Smooth muscle cell (in vitro differentiated cells): ENCODE measurements at regions not wholly inside any gene's neighbourhood (a gene's known extent, or its start where the extent isn't known, plus 50 kb on each side); places are given as distances from the start of the nearest gene placed in this dataset.

Experiments used
- DNase-seq: peaks from one replicate; lab custom pipeline; 2025; ENCODE audit not compliant: unreplicated experiment; lab: John Stamatoyannopoulos, UW
- H2AFZ ChIP-seq: fragments of 200-600 bp; sonication (generic); 2 replicates; pipeline ENCODE4 v1.6.0; 2016; ENCODE audit warnings: antibody characterized with exemption, low read depth, mild to moderate bottlenecking
- H3F3A ChIP-seq: fragments of 200-600 bp; sonication (generic); 2 replicates; pipeline ENCODE4 v1.6.0; 2017; ENCODE audit warnings: antibody characterized with exemption, low read depth
- H3K27ac ChIP-seq: fragments of 200-600 bp; sonication (generic); 2 replicates; pipeline ENCODE4 v1.5.1; 2016; ENCODE audit warnings: low read depth, mild to moderate bottlenecking
- H3K27me3 ChIP-seq: fragments of 200-600 bp; sonication (generic); 2 replicates; pipeline ENCODE4 v1.6.1; 2016; ENCODE audit warnings: low read depth, mild to moderate bottlenecking
- H3K36me3 ChIP-seq: fragments of 200-600 bp; sonication (generic); 2 replicates; pipeline ENCODE4 v1.5.1; 2016; ENCODE audit warnings: low read depth
- H3K4me1 ChIP-seq: fragments of 200-600 bp; sonication (generic); 2 replicates; pipeline ENCODE4 v1.5.1; 2016; ENCODE audit warnings: low read depth
- H3K4me2 ChIP-seq: fragments of 200-600 bp; sonication (generic); 2 replicates; pipeline ENCODE4 v1.6.0; 2016; ENCODE audit warnings: mild to moderate bottlenecking
- H3K4me3 ChIP-seq: fragments of 200-600 bp; sonication (generic); 2 replicates; pipeline ENCODE4 v1.5.1; 2016; ENCODE audit warnings: mild to moderate bottlenecking
- H3K79me2 ChIP-seq: fragments of 200-600 bp; sonication (generic); 2 replicates; pipeline ENCODE4 v1.6.0; 2016; ENCODE audit warnings: low read depth, mild to moderate bottlenecking
- H3K9ac ChIP-seq: fragments of 200-600 bp; sonication (generic); 2 replicates; pipeline ENCODE4 v1.6.0; 2016; ENCODE audit warnings: low read depth
- H3K9me3 ChIP-seq: fragments of 200-600 bp; sonication (generic); replicated peaks from 2 replicates; pipeline ENCODE4 v1.5.1; 2016; ENCODE audit warnings: low read depth
- H4K20me1 ChIP-seq: fragments of 200-600 bp; sonication (generic); 2 replicates; pipeline ENCODE4 v1.6.0; 2016; ENCODE audit warnings: low read depth
- WGBS: methylation state at CpG from one replicate; pipeline ENCODE4 v1.1.7; 2016; ENCODE audit warnings: low lambda C conversion rate; 5-methylcytosine and 5-hydroxymethylcytosine counted together
- TF ChIP-seq, protein P1 (sequence below): fragments of 200-600 bp; sonication (generic); IDR thresholded peaks from 2 replicates; pipeline ENCODE4 v1.5.1; 2017; ENCODE audit warnings: borderline replicate concordance, mild to moderate bottlenecking, antibody characterized with exemption; ENCODE audit not compliant: insufficient read depth, poor library complexity, severe bottlenecking

GRCh38 chr9:13873203-13873602 lies 440.7 kb downstream of the NFIB start:
- H3K4me3 ChIP-seq: no peak overlapping the region
- no peak overlapping the region for H3K9ac ChIP-seq
- H3K27ac ChIP-seq: no peak overlapping the region
- no peaks in the 10 kb centered on the region for H3K79me2 ChIP-seq
- no peak overlapping the region for H2AFZ ChIP-seq
- H3K4me2 ChIP-seq: no peak overlapping the region
- DNase-seq: no peak
- TF ChIP-seq, protein P1, sequence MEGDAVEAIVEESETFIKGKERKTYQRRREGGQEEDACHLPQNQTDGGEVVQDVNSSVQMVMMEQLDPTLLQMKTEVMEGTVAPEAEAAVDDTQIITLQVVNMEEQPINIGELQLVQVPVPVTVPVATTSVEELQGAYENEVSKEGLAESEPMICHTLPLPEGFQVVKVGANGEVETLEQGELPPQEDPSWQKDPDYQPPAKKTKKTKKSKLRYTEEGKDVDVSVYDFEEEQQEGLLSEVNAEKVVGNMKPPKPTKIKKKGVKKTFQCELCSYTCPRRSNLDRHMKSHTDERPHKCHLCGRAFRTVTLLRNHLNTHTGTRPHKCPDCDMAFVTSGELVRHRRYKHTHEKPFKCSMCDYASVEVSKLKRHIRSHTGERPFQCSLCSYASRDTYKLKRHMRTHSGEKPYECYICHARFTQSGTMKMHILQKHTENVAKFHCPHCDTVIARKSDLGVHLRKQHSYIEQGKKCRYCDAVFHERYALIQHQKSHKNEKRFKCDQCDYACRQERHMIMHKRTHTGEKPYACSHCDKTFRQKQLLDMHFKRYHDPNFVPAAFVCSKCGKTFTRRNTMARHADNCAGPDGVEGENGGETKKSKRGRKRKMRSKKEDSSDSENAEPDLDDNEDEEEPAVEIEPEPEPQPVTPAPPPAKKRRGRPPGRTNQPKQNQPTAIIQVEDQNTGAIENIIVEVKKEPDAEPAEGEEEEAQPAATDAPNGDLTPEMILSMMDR: no peak
- no peaks in the 10 kb centered on the region for H3K4me1 ChIP-seq
- H4K20me1 ChIP-seq: no peaks in the 10 kb centered on the region
- H3K36me3 ChIP-seq: no peaks in the 10 kb centered on the region
- H3K27me3 ChIP-seq: no peaks in the 10 kb centered on the region
- 91% methylated on average over 3 of the region's 3 CpGs for WGBS
- H3K9me3 ChIP-seq: no peaks in the 10 kb centered on the region
- no peaks in the 10 kb centered on the region for H3F3A ChIP-seq

GRCh38 chr9:13868336-13868735 lies 445.6 kb downstream of the NFIB start:
- Histone ChIP-seq H3K4me1 (no peaks in the 10 kb centered on the region), H2AFZ (no peak overlapping the region), H4K20me1 (no peaks in the 10 kb centered on the region), H3K27ac (no peak overlapping the region), H3K4me3 (no peak overlapping the region), H3K9me3 (no peaks in the 10 kb centered on the region), H3K36me3 (no peaks in the 10 kb centered on the region), H3K9ac (no peak overlapping the region), H3K4me2 (no peak overlapping the region), H3K79me2 (no peaks in the 10 kb centered on the region), H3F3A (no peaks in the 10 kb centered on the region), H3K27me3 (no peaks in the 10 kb centered on the region)
- WGBS: 89% methylated on average over 4 of the region's 4 CpGs
- TF ChIP-seq, protein P1: no peak
- no peak for DNase-seq

DNA sequence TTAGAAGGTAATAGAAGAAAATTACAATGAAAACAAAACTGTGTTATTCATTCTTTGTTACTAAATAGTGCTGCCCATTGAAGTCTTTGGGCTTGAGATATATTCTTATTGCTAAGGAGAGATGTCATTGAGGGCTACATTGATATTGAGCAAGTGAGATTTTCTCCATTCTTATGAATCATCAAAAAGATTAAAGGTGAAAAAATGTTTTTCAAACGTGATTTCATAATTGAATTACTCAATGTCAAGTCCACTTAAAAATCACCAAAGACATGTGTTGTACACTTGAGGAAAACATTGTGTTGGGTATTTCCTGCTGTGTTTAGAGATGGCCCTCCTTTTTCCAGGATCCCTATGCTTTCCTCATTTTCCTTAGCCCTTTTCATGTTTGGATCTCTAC lies 448.1 kb downstream of the NFIB start:
- Histone ChIP-seq H3K4me1 (no peaks in the 10 kb centered on the region), H4K20me1 (no peaks in the 10 kb centered on the region), H3K79me2 (no peaks in the 10 kb centered on the region), H3K27me3 (no peaks in the 10 kb centered on the region), H3K4me2 (no peak overlapping the region), H2AFZ (no peak overlapping the region), H3K9me3 (no peaks in the 10 kb centered on the region), H3K9ac (no peak overlapping the region), H3F3A (no peaks in the 10 kb centered on the region), H3K4me3 (no peak overlapping the region), H3K36me3 (no peaks in the 10 kb centered on the region), H3K27ac (no peak overlapping the region)
- 97% methylated on average over 1 of the region's 1 CpG for WGBS
- no peak for DNase-seq
- TF ChIP-seq, protein P1: no peak

DNA sequence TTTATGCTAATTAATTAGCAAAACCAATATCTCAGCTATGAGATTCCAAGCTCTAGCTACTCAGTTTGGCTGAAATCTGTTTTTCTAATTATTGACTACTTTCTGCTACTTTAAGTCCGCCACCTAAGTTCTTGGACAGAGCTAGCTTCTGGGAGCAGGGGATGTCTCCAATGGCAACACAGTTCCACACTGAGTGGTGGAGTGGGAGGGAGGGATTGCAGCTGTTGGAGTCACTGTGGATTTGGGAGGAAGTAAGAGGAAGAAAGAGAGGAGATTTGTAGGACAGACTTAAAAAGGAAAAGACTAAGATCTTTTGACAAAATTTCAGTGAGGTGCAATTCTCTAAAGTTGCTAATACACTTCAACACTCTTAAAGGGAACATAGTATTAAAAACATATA lies 450.8 kb downstream of the NFIB start:
- no peaks in the 10 kb centered on the region for H3K27me3 ChIP-seq
- H3K36me3 ChIP-seq: no peaks in the 10 kb centered on the region
- H3K4me1 ChIP-seq: no peaks in the 10 kb centered on the region
- no peak for DNase-seq
- H3K79me2 ChIP-seq: no peaks in the 10 kb centered on the region
- no peaks in the 10 kb centered on the region for H3F3A ChIP-seq
- 59% methylated on average over 1 of the region's 1 CpG for WGBS
- no peaks in the 10 kb centered on the region for H3K9me3 ChIP-seq
- no peak overlapping the region for H2AFZ ChIP-seq
- no peaks in the 10 kb centered on the region for H4K20me1 ChIP-seq
- H3K27ac ChIP-seq: no peak overlapping the region
- H3K4me2 ChIP-seq: no peak overlapping the region
- H3K4me3 ChIP-seq: no peak overlapping the region
- no peak overlapping the region for H3K9ac ChIP-seq
- TF ChIP-seq, protein P1: no peak
